ENCODE measurements at regions not wholly inside any gene's neighbourhood (a gene's known extent, or its start where the extent isn't known, plus 50 kb on each side); places are given as distances from the start of the nearest gene placed in this dataset.

- Histone ChIP-seq H3K4me1 (ENCODE audit: control insufficient read depth, insufficient read depth, low read length) (peaks cover 3% of the 10 kb centered on the region), H3K4me3 (ENCODE audit: low read length) (no peak overlapping the region), H3K9ac (ENCODE audit: low read length) (no peak overlapping the region), H3K27me3 (replicated peaks; ENCODE audit: control insufficient read depth, insufficient read depth, low read length) (peaks cover 63% of the 10 kb centered on the region), H3K9me3 (ENCODE audit: control insufficient read depth, low read length) (peaks cover 3% of the 10 kb centered on the region), H3K36me3 (ENCODE audit: control insufficient read depth, insufficient read depth, low read length, severe bottlenecking) (no peaks in the 10 kb centered on the region)
- no peak for DNase-seq (ENCODE audit: low read depth)
These were observed 79.4 kb downstream of the ZIC5 start for GRCh38 chr13:99892196-99892613.

- no peak overlapping the region for H3K4me3 ChIP-seq (ENCODE audit: low read length)
- H3K4me1 ChIP-seq (ENCODE audit: control insufficient read depth, insufficient read depth, low read length): no peaks in the 10 kb centered on the region
- no peak overlapping the region for H3K9ac ChIP-seq (ENCODE audit: low read length)
- peaks cover 21% of the 10 kb centered on the region for H3K27me3 ChIP-seq (replicated peaks; ENCODE audit: control insufficient read depth, insufficient read depth, low read length)
- no peaks in the 10 kb centered on the region for H3K9me3 ChIP-seq (ENCODE audit: control insufficient read depth, low read length)
- no peaks in the 10 kb centered on the region for H3K36me3 ChIP-seq (ENCODE audit: control insufficient read depth, insufficient read depth, low read length, severe bottlenecking)
- no peak for DNase-seq (ENCODE audit: low read depth)
These were observed 84.9 kb downstream of the ZIC5 start for GRCh38 chr13:99886706-99887105.

- Histone ChIP-seq H3K9ac (ENCODE audit: low read length) (no peak overlapping the region), H3K4me3 (ENCODE audit: low read length) (no peak overlapping the region), H3K27me3 (replicated peaks; ENCODE audit: control insufficient read depth, insufficient read depth, low read length) (peaks cover 16% of the 10 kb centered on the region), H3K36me3 (ENCODE audit: control insufficient read depth, insufficient read depth, low read length, severe bottlenecking) (no peaks in the 10 kb centered on the region), H3K4me1 (ENCODE audit: control insufficient read depth, insufficient read depth, low read length) (no peaks in the 10 kb centered on the region), H3K9me3 (ENCODE audit: control insufficient read depth, low read length) (no peaks in the 10 kb centered on the region)
- DNase-seq (ENCODE audit: low read depth): no peak
These were observed 86.7 kb downstream of the ZIC5 start for GRCh38 chr13:99884913-99885312.

- Histone ChIP-seq H3K27me3 (replicated peaks; ENCODE audit: control insufficient read depth, insufficient read depth, low read length) (peaks cover 5% of the 10 kb centered on the region), H3K9ac (ENCODE audit: low read length) (no peak overlapping the region), H3K36me3 (ENCODE audit: control insufficient read depth, insufficient read depth, low read length, severe bottlenecking) (no peaks in the 10 kb centered on the region), H3K4me3 (ENCODE audit: low read length) (no peak overlapping the region), H3K4me1 (ENCODE audit: control insufficient read depth, insufficient read depth, low read length) (no peaks in the 10 kb centered on the region), H3K9me3 (ENCODE audit: control insufficient read depth, low read length) (no peaks in the 10 kb centered on the region)
- no peak for DNase-seq (ENCODE audit: low read depth)
These were observed 87.8 kb downstream of the ZIC5 start for GRCh38 chr13:99883805-99884204.

GRCh38 chr13:99878921-99879610 is 92.5 kb downstream of the ZIC5 start:
- H3K9ac ChIP-seq (ENCODE audit: low read length): no peak overlapping the region
- H3K4me1 ChIP-seq (ENCODE audit: control insufficient read depth, insufficient read depth, low read length): no peaks in the 10 kb centered on the region
- no peaks in the 10 kb centered on the region for H3K9me3 ChIP-seq (ENCODE audit: control insufficient read depth, low read length)
- peaks cover 5% of the 10 kb centered on the region for H3K27me3 ChIP-seq (replicated peaks; ENCODE audit: control insufficient read depth, insufficient read depth, low read length)
- DNase-seq (ENCODE audit: low read depth): no peak
- no peaks in the 10 kb centered on the region for H3K36me3 ChIP-seq (ENCODE audit: control insufficient read depth, insufficient read depth, low read length, severe bottlenecking)
- H3K4me3 ChIP-seq (ENCODE audit: low read length): no peak overlapping the region

GRCh38 chr13:99876651-99877050 is 94.9 kb downstream of the ZIC5 start:
- H3K9ac ChIP-seq (ENCODE audit: low read length): no peak overlapping the region
- no peaks in the 10 kb centered on the region for H3K4me1 ChIP-seq (ENCODE audit: control insufficient read depth, insufficient read depth, low read length)
- H3K4me3 ChIP-seq (ENCODE audit: low read length): no peak overlapping the region
- no peaks in the 10 kb centered on the region for H3K9me3 ChIP-seq (ENCODE audit: control insufficient read depth, low read length)
- no peaks in the 10 kb centered on the region for H3K36me3 ChIP-seq (ENCODE audit: control insufficient read depth, insufficient read depth, low read length, severe bottlenecking)
- DNase-seq (ENCODE audit: low read depth): no peak
- peaks cover 5% of the 10 kb centered on the region for H3K27me3 ChIP-seq (replicated peaks; ENCODE audit: control insufficient read depth, insufficient read depth, low read length)

- Histone ChIP-seq H3K27me3 (replicated peaks; ENCODE audit: control insufficient read depth, insufficient read depth, low read length) (peaks cover 2% of the 10 kb centered on the region), H3K36me3 (ENCODE audit: control insufficient read depth, insufficient read depth, low read length, severe bottlenecking) (no peaks in the 10 kb centered on the region), H3K9ac (ENCODE audit: low read length) (no peak overlapping the region), H3K9me3 (ENCODE audit: control insufficient read depth, low read length) (no peaks in the 10 kb centered on the region), H3K4me1 (ENCODE audit: control insufficient read depth, insufficient read depth, low read length) (no peaks in the 10 kb centered on the region), H3K4me3 (ENCODE audit: low read length) (no peak overlapping the region)
- DNase-seq (ENCODE audit: low read depth): no peak
These were observed 96.2 kb downstream of the ZIC5 start for GRCh38 chr13:99875391-99875790.

GRCh38 chr13:99873832-99874430 is 97.6 kb downstream of the ZIC5 start:
- no peak for DNase-seq (ENCODE audit: low read depth)
- H3K9me3 ChIP-seq (ENCODE audit: control insufficient read depth, low read length): no peaks in the 10 kb centered on the region
- no peak overlapping the region for H3K9ac ChIP-seq (ENCODE audit: low read length)
- H3K36me3 ChIP-seq (ENCODE audit: control insufficient read depth, insufficient read depth, low read length, severe bottlenecking): no peaks in the 10 kb centered on the region
- no peaks in the 10 kb centered on the region for H3K4me1 ChIP-seq (ENCODE audit: control insufficient read depth, insufficient read depth, low read length)
- no peaks in the 10 kb centered on the region for H3K27me3 ChIP-seq (replicated peaks; ENCODE audit: control insufficient read depth, insufficient read depth, low read length)
- H3K4me3 ChIP-seq (ENCODE audit: low read length): no peak overlapping the region

- no peaks in the 10 kb centered on the region for H3K4me1 ChIP-seq (ENCODE audit: control insufficient read depth, insufficient read depth, low read length)
- H3K4me3 ChIP-seq (ENCODE audit: low read length): no peak overlapping the region
- DNase-seq (ENCODE audit: low read depth): no peak
- no peaks in the 10 kb centered on the region for H3K27me3 ChIP-seq (replicated peaks; ENCODE audit: control insufficient read depth, insufficient read depth, low read length)
- no peak overlapping the region for H3K9ac ChIP-seq (ENCODE audit: low read length)
- no peaks in the 10 kb centered on the region for H3K36me3 ChIP-seq (ENCODE audit: control insufficient read depth, insufficient read depth, low read length, severe bottlenecking)
- no peaks in the 10 kb centered on the region for H3K9me3 ChIP-seq (ENCODE audit: control insufficient read depth, low read length)
These were observed 98.4 kb downstream of the ZIC5 start for GRCh38 chr13:99873141-99873540.

- DNase-seq (ENCODE audit: low read depth): no peak
- H3K4me3 ChIP-seq (ENCODE audit: low read length): no peak overlapping the region
- no peaks in the 10 kb centered on the region for H3K27me3 ChIP-seq (replicated peaks; ENCODE audit: control insufficient read depth, insufficient read depth, low read length)
- H3K4me1 ChIP-seq (ENCODE audit: control insufficient read depth, insufficient read depth, low read length): no peaks in the 10 kb centered on the region
- no peak overlapping the region for H3K9ac ChIP-seq (ENCODE audit: low read length)
- no peaks in the 10 kb centered on the region for H3K36me3 ChIP-seq (ENCODE audit: control insufficient read depth, insufficient read depth, low read length, severe bottlenecking)
- H3K9me3 ChIP-seq (ENCODE audit: control insufficient read depth, low read length): no peaks in the 10 kb centered on the region
These were observed 100.2 kb downstream of the ZIC5 start for GRCh38 chr13:99871249-99871898.

- Histone ChIP-seq H3K27me3 (replicated peaks; ENCODE audit: control insufficient read depth, insufficient read depth, low read length) (no peaks in the 10 kb centered on the region), H3K9ac (ENCODE audit: low read length) (no peak overlapping the region), H3K9me3 (ENCODE audit: control insufficient read depth, low read length) (no peaks in the 10 kb centered on the region), H3K36me3 (ENCODE audit: control insufficient read depth, insufficient read depth, low read length, severe bottlenecking) (no peaks in the 10 kb centered on the region), H3K4me1 (ENCODE audit: control insufficient read depth, insufficient read depth, low read length) (no peaks in the 10 kb centered on the region), H3K4me3 (ENCODE audit: low read length) (no peak overlapping the region)
- DNase-seq (ENCODE audit: low read depth): no peak
These were observed 101.0 kb downstream of the ZIC5 start for GRCh38 chr13:99870541-99870940.

All from adipocyte (in vitro differentiated cells).